NCI-H1417 treated with DMSO at 0.1 percent for 48 hours (cell line): ENCODE measurements at regions not wholly inside any gene's neighbourhood (a gene's known extent, or its start where the extent isn't known, plus 50 kb on each side); places are given as distances from the start of the nearest gene placed in this dataset.

ENCODE experiments used
- DNase-seq: peaks from one replicate; lab custom pipeline; 2025; lab: John Stamatoyannopoulos, UW

DNA sequence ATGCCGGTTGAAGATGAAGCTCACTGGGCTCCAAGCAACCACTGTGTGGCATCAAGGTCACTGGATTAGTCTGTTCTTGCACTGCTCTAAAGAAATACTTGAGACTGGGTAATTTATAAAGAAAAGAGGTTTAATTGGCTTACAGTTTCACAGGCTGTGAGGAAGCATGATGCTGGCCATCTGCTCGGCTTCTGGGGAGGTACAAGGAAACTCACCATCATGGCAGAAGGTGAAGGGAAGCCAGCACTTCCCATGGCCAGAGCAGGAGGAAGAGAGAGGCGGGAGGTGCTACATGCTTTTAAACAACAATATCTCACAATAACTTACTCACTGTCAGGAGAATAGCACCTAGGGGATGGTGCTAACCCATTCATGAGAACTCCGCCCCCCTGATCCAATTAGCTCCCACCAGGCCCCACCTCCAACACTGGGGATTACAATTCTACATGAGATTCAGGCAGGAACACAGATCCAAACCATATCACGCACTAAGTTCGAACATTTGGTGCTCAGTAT is 109.7 kb upstream of the MGAT5 start:
- DNase-seq = no peak

DNA sequence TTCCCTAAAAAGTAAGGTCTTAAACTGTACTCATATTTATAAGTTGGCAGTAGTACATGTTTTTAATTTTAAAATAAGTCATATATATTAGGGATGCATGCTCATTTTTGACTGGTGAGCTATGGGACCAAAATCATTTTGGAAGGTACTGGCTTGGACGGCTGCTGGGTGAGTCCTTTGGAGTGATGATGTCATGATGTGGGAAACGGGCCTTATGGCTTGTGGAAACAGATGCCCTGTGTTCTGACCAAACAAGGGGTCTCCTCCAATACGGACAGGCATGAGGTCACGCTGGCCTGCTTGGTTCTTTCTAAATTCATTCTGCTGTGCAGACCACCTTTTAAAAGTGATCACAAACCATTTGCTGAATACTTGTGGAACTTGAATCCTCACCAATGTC is 109.2 kb upstream of the MGAT5 start:
- no peak for DNase-seq

DNA sequence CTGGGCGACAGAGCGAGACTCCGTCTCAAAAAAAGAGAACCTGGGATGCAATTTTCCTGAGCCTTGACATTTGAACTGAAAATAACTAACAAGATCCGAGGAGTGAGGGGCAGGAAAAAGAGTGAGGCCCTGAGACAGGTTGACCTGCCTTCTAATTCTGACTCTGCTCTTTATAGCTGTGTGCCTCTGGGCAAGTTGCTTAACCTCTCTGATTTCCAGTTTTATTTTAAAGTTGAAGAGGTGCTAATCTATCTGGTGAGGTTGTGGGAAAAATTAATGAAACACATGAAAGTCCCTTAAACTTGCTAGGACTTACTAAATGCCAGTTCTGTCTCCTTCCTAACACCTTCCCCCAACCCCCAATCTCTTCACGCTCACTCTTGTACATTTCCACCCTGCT is 108.4 kb upstream of the MGAT5 start:
- DNase-seq = no peak

DNA sequence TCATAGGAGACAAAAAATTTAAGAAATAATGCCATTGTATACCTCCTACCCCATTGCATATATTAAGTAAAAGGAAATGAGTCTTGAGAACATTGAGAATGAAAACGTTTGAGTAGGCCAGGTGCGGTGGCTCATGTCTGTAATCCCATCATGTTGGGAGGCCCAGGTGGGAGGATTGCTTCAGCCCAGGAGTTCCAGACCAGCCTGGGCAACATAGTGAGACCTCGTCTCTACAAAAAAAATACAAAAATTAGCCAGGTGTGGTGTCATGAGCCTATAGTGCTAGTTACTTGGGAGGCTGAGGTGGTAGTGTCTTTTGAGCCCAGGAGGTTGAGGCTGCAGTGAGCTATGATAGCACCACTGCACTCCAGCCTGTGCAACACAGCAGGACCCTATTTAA is 107.7 kb upstream of the MGAT5 start:
- no peak for DNase-seq

DNA sequence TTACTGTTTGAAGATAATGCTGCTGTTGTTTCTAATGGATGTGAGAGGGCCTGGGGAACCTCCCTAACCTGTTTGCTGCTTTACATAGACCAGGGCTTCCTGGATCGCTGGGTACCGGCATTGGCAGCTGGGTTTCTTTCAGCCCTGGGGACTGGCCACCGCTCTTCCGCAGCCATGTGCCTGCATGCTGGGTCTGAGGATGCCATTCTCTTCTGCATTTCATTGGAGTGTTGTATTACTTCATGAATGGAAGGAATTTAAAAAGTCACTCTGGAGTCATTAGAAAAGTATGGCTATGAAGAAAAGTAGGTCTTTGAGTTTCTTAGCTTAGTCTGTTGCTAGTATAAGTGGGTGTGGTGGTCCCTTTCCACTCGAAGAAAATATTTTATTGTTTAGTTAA is 107.3 kb upstream of the MGAT5 start:
- no peak for DNase-seq

DNA sequence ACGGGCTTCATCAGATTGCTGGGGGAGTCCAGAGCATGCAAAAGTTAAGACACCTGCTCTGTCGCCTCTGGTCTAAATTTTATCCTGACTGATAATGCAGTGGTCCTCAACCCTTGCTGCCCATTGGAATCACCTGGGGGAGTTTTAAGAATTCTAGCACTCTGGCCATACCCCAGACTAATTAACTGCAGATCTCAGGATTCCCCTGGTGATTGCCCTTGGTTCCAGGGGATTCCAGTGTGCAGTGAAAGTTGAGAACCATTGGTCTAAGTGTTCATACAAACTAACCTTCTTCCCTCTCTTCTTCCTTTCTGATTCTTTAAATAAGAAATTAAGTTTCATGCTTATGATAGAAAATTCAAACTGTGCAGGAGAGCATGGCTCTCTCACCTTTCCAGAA is 105.7 kb upstream of the MGAT5 start:
- DNase-seq = no peak

DNA sequence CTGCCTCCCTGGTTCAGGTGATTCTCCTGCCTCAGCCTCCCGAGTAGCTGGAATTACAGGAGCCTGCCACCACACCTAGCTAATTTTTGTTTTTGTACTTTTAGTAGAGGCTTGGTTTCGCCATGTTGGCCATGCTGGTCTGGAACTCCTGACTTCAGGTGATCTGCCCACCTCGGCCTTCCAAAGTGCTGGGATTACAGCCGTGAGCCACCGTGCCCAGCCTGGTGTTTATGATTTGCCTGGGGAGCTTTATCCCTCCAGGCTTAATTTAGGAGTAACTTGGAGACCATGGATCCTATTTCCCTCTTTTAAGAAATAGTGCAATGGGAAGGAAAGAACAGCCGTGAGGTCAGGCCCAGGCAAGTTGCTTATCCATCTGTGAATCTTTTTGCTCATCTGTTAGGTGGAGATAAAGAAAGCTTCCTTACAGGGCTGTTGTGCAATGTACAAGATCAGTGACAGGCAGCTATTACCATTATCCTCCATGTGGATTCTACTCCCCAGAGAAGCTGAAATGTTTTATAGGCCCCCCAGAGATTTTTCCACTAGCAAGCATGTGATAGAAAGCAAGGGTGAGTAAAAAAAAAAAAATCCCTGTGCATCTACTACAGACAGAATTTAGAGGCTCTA is 104.9 kb upstream of the MGAT5 start:
- no peak for DNase-seq

DNA sequence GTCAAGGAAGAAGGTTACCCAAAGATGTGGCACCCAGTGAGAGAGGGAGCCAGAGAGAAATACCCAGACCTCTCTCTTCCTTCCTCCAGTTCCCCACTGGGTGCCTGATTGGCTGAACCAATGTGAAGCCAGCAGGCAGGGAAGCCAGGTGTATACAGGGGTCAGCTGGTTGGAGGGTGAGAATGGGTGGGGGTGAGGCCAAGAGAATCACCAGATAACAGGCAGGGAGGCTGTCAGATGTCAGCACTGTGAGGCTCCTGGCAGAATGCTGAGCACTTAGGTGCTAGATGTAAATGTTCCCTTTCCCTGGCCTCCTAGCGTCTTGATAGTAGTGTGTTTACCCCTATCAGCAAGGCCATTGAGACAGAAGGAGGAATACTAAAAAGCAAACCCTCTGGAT is 104.0 kb upstream of the MGAT5 start:
- DNase-seq = no peak

DNA sequence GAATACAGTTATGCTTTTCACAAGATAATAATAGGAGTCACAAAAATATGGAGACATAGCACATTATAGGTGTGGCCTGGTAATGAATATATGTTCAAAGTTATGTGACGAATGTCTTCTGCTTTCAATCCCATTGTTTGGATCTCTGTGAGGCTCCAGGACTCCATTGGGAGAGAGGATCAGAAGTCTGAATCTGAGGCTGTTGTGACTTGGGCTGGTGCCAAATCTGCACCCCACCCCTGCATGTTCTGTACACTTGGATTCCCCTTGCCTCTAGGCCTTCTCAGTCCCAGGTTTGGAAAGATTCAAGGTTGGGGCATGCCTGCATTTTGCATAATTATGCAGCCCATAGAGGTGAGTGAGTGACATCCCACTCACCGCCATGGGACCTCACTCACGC is 103.1 kb upstream of the MGAT5 start:
- no peak for DNase-seq

DNA sequence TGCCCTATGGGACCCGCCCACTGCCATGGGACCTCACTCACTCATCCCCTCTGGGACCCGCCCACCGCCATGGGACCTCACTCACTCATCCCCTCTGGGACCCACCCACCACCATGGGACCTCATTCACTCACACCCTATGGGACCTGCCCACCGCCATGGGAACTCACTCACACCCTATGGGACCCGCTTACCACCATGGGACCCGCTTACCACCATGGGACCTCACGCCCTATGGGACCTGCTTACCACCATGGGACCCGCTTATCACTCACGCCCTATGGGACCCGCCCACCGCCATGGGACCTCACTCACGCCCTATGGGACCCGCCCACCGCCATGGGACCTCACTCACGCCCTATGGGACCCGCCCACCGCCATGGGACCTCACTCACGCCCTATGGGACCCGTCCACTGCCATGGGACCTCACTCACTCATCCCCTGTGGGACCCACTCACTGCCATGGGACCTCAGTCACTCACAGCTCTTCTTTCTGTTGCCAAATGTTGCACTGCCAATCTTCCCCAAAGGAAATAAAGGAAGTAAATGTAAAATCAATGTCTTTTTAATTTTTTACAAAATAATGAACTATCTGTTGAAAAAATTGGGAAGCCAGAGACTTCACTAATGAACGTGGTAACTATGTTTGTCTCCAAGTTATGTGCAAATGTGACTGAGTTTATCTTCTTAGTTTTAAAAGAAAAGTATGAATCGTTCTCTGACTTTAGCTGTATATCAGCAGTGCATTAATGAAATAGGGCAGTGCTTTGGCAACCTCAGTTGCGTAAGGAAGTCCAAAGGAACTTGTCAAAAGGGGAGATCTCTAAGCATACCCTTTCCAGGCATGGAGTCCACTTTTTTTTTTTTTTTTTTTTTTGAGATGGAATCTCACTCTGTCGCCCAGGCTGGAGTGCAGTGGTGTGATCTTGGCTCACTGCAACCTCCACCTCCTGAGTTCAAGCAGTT is 101.5 kb upstream of the MGAT5 start:
- no peak for DNase-seq

DNA sequence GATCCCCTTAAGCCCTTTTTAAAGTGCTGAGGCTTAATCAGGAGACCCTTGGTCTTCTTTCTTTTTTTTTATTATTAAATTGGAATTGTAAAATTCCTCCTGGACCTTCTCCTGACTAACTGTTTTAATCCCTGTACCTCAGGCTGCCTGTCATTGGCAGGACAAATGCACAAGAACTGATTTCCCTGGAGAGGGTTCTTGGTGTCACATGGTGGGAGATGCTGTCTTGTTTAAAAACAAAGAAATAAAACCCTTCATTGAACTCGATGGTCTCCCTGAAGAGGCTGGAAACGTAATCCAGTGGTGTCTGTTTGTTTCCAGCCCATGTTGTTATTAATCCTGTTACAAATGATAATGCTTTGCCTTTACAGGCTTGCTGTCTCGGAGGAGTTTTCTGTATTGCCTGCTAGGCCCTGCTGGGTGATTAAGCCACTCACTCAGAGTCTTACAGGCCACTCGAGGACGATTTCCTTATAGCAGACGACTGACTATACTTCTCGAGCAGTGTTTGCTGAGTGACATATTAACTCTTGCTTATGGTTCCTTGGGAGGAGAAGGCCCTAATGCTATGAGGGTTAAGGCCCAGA is 100.5 kb upstream of the MGAT5 start:
- no peak for DNase-seq

DNA sequence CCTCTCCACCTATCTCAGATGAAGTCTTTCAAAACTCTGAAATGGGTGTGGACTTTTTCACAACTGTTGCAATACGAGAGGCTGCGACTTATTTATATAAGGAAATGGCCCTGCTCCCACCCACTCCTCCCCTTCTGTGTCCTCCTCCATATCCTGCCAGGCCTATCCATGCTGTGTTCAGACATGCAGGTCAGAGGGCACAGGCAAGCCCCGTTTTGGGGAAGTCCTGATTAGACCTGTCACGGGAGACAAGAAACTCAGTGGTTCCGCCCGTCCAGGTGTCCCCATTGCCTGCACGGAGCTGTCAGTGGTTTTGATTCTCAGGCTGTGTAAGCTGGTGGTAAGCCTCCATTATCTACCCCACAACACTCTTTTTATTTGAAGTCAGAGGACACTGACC is 99.6 kb upstream of the MGAT5 start:
- no peak for DNase-seq

DNA sequence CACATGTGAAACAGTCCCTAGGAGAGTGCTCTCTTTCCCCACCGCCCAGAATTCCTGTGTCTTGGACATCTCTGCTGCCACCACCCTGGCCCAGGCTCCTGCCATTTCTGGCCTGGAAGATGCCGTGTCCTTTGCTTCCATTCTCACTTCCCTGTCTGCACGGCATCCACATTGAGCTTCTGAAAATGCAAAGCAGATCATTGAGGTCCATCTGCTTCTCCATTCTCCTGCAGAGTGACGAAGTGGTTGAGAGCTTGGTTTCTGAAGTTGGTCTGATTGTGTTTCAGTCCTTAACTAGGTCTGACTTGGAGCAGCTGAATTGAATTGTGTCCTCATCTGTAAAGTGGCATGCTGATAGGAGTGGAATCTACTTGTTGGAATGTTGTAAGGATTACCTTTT is 98.7 kb upstream of the MGAT5 start:
- no peak for DNase-seq

DNA sequence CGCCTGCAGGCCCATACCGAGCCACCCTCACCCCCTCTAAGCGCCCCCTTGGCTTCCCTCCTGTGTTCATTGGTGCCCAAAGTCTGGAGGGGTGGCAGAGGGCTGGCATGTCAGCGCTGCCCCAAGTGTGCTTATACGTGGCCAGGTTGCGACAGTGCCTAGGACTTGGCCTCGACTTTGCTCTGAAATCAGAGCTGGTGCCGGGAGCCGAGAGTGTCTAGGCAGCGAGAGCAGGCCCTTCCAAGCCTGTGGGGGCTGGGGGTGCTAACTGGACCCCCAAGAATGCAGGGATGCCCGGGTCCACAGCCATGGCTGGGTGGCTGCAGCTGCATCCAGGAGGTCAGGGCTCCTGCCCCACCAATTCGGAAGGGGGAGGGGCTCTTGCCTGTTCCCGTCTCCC is 95.6 kb upstream of the MGAT5 start:
- no peak for DNase-seq

DNA sequence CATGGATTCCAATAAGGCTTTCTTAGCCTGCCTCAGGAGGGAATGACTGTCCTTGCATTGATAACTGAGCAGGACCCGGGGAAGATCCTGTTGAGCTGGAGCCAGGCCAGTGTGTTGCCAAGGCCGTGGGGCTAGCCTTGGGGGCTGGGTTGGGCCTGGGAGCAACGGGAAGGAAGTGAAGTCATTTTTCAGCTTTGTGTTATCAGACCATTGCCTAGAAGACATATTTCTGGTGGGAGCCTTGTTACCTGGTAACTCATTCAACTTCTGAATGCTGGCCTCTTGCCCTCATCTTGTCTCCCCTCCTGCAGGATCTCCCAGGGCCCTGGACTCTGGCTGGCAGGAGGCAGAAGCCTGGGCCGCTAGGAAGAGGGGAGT is 92.7 kb upstream of the MGAT5 start:
- no peak for DNase-seq

DNA sequence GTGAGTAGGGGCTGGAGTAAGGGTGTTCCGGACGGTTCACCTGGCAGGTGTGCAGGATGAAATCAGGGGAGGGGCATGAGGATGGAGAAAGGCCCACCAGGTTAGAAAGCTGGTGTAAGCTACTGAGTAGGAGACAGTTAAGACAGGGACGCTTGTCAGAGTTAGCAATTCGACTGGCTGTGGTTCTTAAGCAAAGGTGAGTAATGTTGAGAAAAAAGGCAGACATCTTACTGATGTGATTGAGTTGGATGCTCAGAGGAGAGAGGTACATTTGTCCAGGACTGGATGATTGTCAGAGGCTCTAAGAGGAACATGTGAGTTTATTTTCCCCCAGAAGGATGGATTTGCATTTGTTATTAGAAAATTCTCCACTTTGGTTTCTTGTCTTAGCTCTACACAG is 90.5 kb upstream of the MGAT5 start:
- no peak for DNase-seq

DNA sequence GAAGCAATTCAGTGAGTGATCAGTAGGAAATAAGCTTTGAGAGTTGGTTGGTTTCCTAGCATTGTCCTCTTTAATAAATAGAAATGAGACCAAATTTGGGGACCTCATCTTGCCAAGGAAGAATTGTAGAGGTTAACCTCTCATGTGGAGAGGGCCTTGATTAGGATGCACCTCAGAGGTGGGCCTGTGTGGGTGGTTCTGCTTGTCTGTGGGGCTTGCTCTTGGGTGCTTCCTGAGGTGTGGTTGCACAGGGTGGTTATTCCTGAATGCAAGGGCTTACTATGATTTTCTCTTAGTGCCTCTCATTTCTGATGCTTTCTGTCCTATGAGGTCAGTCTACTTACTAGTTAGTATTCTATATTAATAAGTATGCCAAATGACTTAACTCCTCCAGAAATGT is 89.6 kb upstream of the MGAT5 start:
- no peak for DNase-seq

DNA sequence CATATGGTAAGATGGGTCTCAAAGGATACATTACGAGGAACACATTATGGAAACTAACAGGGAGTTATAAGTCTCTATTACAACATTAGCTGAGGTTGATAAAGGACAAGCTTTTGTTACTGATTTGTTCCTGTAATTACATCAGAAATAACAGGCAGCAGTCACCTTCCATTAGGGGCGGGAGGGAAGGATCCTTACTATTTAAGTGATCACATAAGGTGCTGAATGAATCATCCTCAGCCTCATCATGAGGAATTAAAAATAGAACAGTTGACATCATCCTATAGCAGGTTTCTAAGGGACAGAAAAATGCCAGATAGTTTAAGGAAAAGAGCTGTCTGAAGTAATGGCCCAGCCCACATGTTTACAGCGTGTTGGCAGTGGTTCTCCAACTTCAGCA is 86.9 kb upstream of the MGAT5 start:
- no peak for DNase-seq

DNA sequence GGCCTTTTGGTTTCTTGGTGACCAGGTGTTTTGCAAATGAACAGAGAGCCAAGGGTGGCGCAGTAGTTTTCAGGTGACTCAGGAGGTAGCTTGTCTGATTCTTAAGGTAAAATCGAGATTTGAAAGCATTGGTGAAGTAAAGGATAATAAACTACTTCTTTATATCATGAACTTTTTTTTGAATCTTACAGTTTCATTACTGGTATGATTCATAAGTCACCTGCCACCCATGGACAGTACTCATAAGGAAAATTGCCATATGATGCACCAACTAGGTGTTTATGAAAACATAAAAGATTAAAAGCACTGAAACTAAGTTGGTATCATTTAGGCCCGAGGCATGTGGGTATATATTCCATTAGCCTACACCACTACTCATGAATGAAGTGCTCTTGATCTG is 84.1 kb upstream of the MGAT5 start:
- no peak for DNase-seq

DNA sequence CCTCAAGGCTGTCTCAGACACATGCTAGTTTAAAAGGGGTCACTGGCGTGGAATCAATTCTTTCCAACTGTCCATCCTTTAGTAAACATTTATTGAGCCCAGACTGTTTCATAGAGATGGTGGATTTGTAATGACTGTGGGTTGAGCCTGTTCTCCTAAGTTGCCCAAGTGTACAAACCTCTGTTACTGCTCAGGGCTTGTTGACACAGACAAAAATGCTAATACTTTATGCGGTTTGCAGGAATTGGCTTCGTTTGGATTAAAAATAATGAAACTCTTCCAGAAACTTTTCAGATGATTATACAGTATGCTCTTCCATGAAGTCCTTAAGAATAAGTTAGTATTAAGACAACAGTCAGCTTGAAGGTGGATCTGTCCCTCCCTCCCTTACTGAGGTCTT is 83.6 kb upstream of the MGAT5 start:
- no peak for DNase-seq

DNA sequence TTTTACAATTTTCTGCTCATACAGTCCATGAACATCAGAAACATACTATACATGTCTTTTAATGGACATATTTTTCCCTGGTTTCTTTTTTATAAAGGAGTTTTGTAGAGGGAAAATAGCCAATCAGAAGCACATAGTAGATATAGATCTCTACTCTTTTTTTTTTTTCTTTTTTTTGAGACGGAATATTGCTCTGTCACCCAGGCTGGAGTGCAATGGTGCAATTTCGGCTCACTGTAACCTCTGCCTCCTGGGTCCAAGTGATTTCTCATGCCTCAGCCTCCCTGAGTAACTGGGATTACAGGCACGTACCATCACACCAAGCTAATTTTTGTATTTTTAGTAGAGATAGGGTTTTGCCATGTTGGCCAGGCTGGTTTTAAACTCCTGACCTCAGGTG is 83.2 kb upstream of the MGAT5 start:
- no peak for DNase-seq

DNA sequence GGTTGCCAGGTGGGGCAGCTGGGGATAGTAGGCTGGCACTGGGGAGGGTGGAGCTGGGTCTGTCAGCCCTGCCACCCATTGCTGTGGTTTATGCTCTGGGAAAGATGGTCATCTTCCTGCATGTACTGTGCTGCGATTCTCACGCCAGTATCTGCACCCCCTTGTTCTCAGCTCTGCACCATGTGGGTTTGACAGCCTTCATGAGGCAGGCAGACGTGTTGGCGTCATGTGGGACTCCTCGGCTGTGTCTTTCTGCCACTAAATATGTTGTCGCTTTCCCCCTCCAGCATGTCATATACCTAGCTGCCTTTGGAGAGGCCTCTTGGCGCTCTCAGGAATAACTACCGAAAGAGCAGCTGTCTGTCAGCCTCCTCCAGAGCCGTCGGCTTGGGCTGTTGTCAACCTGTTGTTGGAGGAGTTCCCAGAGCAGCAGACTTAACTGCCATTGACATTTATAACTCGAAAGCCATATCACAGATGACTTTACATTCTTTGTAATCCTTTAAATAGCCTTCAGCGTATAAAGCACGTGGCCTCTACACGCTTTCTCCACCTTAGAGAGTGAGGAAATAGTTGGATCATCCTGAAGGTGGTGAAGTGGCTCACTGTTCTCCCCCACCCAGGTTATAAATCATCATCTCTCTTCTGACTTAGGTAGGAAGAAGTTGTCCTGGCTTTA is 80.4 kb upstream of the MGAT5 start:
- DNase-seq = no peak

DNA sequence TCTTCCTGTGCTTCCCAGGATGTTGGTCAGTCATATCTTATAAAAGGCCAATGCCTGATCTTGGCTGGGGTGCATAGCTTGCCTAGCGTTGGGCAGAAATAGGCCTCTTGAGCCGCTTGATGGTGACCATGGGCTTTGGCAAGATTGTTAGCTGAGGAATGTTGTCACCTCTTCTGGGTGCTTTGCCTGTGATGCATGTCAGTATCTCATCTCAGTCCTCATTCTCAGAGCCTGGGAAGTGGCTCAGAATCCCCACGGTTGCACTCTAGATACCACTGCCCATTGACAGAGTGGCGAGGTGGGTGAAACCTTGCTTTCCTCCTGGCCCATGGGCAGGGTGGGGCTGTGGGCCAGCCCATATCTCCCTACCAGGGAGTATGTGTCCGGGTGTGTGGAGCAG is 79.2 kb upstream of the MGAT5 start:
- no peak for DNase-seq
